GM19468 (cell line): ENCODE measurements at regions not wholly inside any gene's neighbourhood (a gene's known extent, or its start where the extent isn't known, plus 50 kb on each side); places are given as distances from the start of the nearest gene placed in this dataset.
"Not testable (repeated sequence)": the region's sequence is repeated elsewhere in the genome, so short reads cannot be mapped to it uniquely, and the experiment has no call there.

Source experiments
- ATAC-seq: cut with Tn5 transposase; IDR thresholded peaks from one replicate; pipeline ENCODE4 v1.9.1; 2021; ENCODE audit warnings: mild to moderate bottlenecking, moderate library complexity, moderate number of reproducible peaks; ENCODE audit not compliant: unreplicated experiment; ENCODE audit errors: extremely low read depth

GRCh38 chrX:26653050-26653449 lies 437.1 kb downstream of the MAGEB5 start:
- ATAC-seq = no peak

DNA sequence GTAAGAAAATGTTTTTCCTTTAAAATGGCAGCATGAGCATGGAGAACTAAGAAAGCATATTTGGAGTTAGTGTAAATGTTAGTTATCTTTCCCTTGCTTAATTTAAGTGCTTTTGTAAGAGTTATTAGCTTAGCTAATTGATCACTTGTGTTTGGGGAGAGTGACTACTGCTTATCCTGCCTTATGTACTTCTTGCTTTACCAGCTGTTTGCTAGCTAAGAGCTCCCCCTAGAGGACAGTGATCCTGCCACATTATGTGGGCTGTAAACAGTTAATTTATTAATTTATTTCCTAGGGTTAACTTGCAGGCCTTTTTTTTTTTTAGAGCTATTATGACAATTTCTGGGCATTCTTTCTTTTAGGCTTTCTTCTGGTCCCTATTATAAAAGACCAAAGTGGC lies 435.8 kb downstream of the MAGEB5 start:
- no peak for ATAC-seq

DNA sequence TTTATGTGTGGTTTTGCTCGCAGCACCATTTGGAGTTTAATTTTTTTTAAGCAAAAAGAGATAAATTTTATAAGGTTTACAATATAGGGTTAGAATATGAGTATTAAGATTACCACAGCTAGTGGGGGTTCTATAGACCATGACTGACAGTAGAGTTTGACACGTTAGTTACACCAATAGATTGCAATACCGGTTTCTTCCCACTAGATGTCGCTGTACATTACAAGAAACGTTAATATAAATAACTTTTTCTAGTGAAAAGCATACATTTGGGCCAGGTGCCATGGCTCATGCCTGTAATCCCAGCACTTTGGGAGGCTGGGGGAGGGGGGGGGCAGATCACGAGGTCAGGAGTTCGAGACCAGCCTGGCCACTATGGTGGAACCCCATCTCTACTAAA lies 433.6 kb downstream of the MAGEB5 start:
- no peak for ATAC-seq

DNA sequence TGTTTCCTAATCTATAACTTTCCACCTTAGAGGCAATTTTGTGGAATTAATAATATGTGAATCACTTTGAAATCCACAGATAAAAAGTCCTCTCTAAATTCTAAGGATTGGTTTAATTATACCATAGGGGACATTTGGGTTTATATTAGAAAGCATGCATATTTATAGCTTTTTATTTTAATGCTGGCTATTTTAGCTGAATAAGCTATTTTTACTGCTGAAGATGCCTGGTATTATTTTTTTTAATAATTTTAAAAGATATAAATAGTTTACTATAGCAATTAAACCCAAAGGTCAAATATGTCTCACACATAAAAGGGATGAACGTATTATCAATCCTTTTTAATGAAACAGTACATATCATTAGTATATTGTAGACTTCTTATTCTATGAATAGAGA lies 415.4 kb downstream of the MAGEB5 start:
- ATAC-seq = no peak

DNA sequence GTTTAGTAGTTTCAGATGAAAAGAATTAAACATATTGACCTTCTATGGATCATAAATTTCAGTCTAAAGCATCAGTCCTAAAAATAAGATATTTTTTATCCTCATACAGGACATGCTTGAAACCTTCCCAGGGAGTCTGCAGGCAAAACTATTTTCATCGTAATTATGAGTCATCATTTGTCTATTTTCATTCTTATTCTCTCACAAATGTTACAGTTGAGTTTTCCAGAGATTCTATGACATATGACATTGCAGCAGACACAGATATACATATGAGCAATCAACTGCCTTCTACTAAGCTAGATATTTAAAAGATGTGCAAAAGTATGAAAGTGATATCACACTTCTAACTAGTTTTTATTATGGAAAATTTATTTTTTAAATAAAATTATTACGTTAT lies 398.0 kb downstream of the MAGEB5 start:
- ATAC-seq = no peak

- ATAC-seq = no peak
Measured at GRCh38 chrX:26606971-26607370, 391.0 kb downstream of the MAGEB5 start.

DNA sequence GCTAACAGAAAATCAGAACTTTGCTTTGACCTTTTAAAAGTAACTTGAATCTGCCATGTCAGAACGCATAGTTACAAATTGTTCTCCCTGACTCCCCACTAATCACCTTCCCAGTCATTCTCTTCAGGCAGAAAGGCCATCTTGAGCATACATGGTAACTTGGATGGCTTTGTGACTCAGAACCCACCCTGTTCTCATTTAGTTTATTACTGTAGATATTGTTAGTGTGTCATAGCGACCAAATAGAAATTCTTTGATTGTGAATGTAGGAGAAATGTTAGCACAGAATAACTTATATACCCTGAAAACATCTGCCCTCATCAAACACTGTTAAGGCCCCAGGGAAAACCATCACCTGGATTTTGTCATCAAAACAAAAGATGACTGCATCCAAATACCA lies 382.0 kb downstream of the MAGEB5 start:
- no peak for ATAC-seq

DNA sequence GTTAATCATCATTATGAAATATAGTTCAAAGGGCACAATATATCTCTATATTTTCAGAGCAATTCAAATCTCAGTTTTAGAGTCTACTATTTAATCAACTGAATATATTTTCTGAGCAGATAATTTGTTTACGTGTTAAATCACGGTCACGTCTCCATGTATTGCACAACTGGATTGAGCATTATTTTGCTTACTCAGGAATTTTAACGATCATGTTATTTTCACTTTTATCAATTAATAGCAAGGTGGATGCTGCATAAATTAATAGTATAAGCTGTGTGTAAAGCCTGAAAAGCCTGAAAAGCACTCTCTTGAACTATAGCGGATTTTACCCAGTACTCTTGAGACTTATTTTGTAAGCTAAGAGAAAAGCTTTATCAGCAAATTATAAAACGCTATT lies 374.9 kb downstream of the MAGEB5 start:
- ATAC-seq = no peak

DNA sequence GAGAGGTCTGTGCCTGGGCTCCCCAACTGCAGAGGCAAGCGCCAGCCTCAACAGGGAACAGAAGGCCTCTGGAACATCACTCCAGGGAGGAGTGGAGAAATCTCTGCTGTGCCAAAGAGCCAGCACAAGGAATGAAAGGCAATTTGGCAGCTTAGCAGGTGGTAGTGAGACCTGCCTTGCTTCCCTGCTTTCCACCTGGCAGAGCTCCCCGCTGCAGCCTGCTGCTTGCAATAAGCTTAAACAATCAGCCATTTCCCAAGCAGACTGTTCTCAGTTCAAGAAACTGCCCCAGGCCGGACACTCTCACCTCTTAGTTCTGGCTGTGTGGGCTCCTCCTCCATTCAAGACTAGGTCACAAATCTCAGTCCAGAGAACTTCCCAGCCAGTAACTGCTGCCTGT lies 370.6 kb downstream of the MAGEB5 start:
- ATAC-seq = no peak

- ATAC-seq = no peak
Measured at GRCh38 chrX:26581091-26581490, 365.1 kb downstream of the MAGEB5 start.

- no peak for ATAC-seq
Measured at GRCh38 chrX:26580021-26580420, 364.1 kb downstream of the MAGEB5 start.

GRCh38 chrX:26574234-26574633 lies 358.3 kb downstream of the MAGEB5 start:
- no peak for ATAC-seq

DNA sequence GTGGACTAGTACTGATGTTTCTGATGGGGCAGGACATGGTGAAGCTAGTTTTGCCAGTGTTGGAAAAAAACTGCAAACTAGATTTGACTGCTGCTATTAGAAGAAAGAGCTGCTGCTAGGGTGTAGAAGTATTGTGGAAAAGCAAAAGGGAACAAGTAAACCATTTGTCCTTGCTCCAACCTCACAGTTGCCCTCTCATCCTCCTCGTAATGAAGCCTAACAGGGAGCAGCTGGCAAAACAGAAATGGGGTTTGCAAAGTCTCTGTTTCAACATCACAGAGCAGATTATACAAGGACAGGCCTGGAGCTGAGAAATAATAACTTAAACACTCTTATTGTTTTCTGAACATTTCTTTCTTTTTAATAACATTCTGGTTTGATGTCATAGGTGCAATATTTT lies 346.2 kb downstream of the MAGEB5 start:
- no peak for ATAC-seq

- no peak for ATAC-seq
Measured at GRCh38 chrX:26559855-26560254, 343.9 kb downstream of the MAGEB5 start.

DNA sequence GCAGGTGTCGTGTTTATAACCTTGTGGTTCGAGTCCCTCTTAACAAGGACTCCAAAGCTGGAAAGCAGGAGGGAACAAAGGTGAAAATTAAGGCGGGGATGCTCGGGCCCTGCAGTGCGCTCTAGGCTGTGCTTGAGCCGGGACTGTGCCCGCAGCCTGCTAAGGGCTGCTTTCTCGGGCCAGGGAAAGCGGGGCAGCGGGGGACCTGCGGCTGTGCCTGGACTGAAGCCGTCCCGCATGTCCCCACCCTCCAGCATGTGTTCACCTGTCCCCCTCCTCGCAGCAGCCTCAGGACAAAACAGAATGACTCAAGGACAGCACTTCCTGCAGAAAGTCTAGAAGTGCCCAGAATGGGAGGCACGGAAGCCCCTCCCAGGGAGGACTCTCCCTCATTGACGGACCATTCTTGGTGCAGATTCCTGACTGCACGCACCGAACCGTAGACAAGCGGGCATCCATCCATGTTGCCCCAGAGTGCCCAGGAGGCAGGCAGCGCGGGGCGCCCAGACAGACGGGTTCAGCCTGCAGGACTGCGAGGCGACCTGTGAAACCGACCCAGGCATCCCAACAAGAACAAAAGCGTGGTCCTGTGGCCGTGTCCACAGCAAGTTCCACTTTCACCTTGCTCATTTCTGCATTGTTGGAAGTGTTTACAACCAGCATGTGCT lies 342.9 kb downstream of the MAGEB5 start:
- no peak for ATAC-seq

DNA sequence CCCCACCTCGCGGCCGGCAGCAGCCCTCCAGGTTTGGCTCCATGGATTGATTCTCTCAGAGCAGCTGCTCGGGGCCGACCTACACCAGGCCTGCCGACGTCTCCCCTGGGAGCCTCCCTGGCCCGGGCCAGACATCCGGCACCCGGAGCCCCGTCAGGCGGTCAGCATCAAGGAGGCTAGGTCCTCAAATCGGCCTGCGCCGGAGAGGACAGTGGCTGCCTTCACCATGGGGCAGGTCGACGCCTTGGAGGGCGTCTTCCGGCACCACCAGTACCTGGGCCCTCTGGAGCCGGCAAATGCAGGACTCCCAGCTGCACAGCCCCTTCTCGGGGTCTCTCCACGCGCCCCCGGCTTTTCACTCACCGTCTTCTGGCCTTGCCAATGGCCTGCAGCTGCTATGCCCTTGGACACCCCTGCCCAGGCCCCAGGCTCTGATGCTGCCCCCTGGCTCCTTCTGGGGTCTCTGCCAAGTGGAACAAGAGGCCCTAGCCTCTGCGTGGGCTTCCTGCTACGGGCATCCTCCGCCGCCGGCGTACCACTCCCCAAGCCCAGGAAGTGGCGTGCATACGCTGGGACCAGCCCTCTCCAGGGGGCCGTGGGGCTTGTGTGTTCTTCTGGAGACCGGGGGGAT lies 341.8 kb downstream of the MAGEB5 start:
- ATAC-seq = no peak

DNA sequence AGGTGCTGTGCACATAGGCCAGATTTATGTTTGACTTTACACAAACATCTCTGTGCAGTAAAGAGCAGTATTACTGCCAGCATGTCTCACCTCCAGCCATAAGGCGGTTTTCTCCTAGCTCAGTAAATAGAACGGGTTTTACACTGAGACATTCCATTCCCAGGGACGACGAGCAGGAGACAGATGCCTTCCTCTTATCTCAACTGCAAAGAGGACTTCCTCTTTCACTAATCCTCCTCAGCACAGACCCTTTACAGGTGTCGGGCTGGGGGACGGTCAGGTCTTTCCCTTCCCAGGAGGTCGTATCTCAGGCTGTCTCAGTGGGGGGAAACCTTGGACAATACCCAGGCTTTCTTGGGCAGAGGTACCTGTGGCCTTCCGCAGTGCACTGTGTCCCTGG lies 309.8 kb downstream of the MAGEB5 start:
- not testable (repeated sequence) for ATAC-seq

DNA sequence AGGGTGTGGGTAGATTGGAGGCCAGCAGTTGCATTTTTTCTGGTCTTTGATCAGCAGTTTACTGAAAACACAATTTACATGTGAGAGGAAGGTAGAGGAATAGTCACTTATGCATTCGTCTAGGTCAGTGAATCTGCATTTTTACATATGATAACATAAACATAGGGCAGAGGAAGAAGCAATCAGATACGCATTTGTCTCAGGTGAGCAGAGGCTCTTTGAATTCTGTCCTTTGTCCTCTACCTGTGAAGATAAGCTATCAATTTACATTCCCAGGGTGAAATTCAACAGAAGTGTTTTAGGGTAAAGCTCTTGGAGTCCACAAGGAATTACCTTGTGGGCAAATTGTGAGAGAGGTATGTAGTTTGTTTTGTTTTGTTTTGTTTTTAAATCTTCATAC lies 306.5 kb downstream of the MAGEB5 start:
- ATAC-seq = no peak

GRCh38 chrX:26511589-26512363 lies 295.8 kb downstream of the MAGEB5 start:
- no peak for ATAC-seq

DNA sequence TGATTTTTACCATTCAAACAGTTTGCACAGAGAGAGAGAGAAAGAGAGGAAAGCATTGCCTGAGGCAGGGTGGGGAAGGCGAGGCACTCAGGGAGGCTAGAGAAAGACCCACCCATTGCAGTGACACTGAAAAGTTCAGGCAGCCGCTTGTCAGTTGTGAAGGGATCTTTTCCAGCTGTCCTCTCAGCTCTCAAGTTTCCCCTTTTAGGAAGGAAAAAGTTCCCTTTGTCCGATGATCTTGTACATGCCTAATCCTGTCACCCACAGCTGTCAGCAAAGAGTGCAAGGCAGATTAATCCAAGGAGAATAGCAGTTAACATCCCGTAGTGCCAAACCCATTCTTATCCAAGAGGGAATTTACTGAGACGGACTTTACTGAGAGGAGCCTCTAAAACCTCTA lies 255.0 kb downstream of the MAGEB5 start:
- no peak for ATAC-seq

DNA sequence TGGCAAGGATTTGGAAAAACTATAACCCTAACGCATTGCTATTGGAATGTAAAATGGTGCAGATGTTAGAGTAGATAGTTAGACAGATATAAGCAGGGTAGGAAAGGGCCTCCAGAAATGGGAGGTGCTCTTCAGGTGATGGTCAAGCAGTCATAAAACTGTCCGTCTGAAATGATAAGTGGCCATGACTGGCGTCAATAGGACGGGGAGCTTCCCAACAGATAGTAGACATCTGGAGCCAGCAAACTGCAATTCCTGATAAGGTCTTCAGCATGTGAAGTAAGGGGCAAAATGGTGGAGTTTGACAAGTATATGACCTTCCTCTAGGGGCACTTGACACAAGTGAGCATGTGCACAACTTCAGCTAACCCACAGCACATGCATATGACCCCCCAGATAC lies 250.4 kb downstream of the MAGEB5 start:
- no peak for ATAC-seq

- ATAC-seq = no peak
Measured at GRCh38 chrX:26445288-26445687, 229.3 kb downstream of the MAGEB5 start.
